ENCODE measurements at regions not wholly inside any gene's neighbourhood (a gene's known extent, or its start where the extent isn't known, plus 50 kb on each side); places are given as distances from the start of the nearest gene placed in this dataset.

DNA sequence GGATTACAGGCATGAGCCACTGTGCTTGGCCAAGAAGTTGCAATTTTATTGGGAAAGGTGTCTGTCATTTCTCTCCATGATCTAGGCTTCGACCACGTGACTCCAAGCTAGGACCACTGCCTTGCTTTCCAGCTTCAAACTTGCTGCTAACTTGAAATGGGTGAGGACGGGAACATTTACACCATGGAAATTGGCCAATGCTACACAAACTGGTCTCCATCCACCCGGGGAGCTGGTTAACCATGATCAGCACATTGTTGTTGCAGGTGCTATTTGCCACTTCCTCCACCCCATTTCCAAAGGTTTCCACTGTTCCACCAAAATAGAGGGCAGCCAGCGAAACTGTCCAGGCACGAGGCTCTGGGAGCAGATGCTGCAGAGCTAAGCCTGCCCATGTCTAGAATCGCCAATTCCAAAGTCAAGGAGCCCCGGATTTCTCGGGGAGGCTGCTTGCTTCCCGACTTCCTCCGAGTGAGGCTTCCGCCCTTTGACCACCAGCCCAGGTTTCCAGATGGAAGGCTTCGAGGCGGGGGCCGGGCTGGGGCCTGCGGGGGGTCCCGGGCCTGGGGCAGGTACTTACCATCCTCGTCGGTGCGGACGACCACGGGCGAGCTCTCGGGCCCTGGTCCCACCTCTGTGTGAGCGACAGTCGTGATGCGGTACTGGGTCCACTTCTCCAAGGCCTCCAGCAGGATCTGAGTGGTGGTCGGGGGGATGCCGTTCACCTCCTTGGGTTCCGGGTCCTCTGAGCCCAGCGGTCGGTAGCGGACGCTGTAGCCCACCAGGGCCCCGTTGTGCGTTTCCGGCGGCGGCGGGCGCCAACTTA is 109.7 kb downstream of the PTPRS start:
- TF ChIP-seq, protein P1, sequence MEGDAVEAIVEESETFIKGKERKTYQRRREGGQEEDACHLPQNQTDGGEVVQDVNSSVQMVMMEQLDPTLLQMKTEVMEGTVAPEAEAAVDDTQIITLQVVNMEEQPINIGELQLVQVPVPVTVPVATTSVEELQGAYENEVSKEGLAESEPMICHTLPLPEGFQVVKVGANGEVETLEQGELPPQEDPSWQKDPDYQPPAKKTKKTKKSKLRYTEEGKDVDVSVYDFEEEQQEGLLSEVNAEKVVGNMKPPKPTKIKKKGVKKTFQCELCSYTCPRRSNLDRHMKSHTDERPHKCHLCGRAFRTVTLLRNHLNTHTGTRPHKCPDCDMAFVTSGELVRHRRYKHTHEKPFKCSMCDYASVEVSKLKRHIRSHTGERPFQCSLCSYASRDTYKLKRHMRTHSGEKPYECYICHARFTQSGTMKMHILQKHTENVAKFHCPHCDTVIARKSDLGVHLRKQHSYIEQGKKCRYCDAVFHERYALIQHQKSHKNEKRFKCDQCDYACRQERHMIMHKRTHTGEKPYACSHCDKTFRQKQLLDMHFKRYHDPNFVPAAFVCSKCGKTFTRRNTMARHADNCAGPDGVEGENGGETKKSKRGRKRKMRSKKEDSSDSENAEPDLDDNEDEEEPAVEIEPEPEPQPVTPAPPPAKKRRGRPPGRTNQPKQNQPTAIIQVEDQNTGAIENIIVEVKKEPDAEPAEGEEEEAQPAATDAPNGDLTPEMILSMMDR (IDR thresholded peaks at IDR 0.05) = no peak
- TF ChIP-seq EP300 (IDR thresholded peaks at IDR 0.05) (no peak), POLR2AphosphoS5 (IDR thresholded peaks at IDR 0.05) (no peak)

All from gastroesophageal sphincter (tissue), 3 donors.